ENCODE measurements at regions not wholly inside any gene's neighbourhood (a gene's known extent, or its start where the extent isn't known, plus 50 kb on each side); places are given as distances from the start of the nearest gene placed in this dataset.

- TF ChIP-seq SOX15 (CRISPR knock-in tag; IDR thresholded peaks at IDR 0.05) = no peak
Observed at GRCh38 chr2:116319935-116320334, 1494.6 kb upstream of the DDX18 start (continued).

GRCh38 chr2:116329280-116329679, 1485.2 kb upstream of the DDX18 start:
- Mint-ChIP-seq H3K4me3 (no peak overlapping the region), H3K36me3 (peaks cover 22% of the 10 kb centered on the region), H3K9me3 (peaks cover 61% of the 10 kb centered on the region), H3K27ac (no peak overlapping the region), H3K27me3 (ENCODE audit: low read depth) (peaks cover 7% of the 10 kb centered on the region), H3K4me1 (no peaks in the 10 kb centered on the region)
- no peak for DNase-seq (ENCODE audit: low spot score)
- CTCF ChIA-PET = no interaction called here
- POLR2A ChIA-PET = no interaction called here
- ATAC-seq = no peak
- TF ChIP-seq E2F5 (CRISPR knock-in tag; IDR thresholded peaks at IDR 0.05) (no peak), ZNF425 (CRISPR knock-in tag; conservative IDR thresholded peaks at IDR 0.05) (no peak), USF2 (CRISPR knock-in tag; IDR thresholded peaks at IDR 0.05) (no peak), GRHL2 (CRISPR knock-in tag; IDR thresholded peaks at IDR 0.05; ENCODE audit: insufficient replicate concordance, severe bottlenecking) (no peak), ZNF416 (CRISPR knock-in tag; IDR thresholded peaks at IDR 0.05) (no peak), ZMAT4 (CRISPR knock-in tag; IDR thresholded peaks at IDR 0.05) (no peak), HMGA2 (CRISPR knock-in tag; IDR thresholded peaks at IDR 0.05) (no peak), FOXJ3 (CRISPR knock-in tag; IDR thresholded peaks at IDR 0.05; ENCODE audit: borderline replicate concordance) (no peak), ZNF317 (CRISPR knock-in tag; IDR thresholded peaks at IDR 0.05; ENCODE audit: borderline replicate concordance, low read depth) (no peak), FOXP4 (CRISPR knock-in tag; IDR thresholded peaks at IDR 0.05) (no peak), TEAD1 (CRISPR knock-in tag; IDR thresholded peaks at IDR 0.05) (no peak), TCF7 (CRISPR knock-in tag; IDR thresholded peaks at IDR 0.05; ENCODE audit: low read depth) (no peak), ZSCAN18 (CRISPR knock-in tag; IDR thresholded peaks at IDR 0.05) (no peak), IRF1 (CRISPR knock-in tag; IDR thresholded peaks at IDR 0.05) (no peak), PRRX2 (CRISPR knock-in tag; IDR thresholded peaks at IDR 0.05) (no peak), ATF6 (CRISPR knock-in tag; IDR thresholded peaks at IDR 0.05) (no peak)
